HL-60 (cell line): ENCODE measurements at regions not wholly inside any gene's neighbourhood (a gene's known extent, or its start where the extent isn't known, plus 50 kb on each side); places are given as distances from the start of the nearest gene placed in this dataset.

Experiments used
- DNase-seq, 2 experiments: peaks; one replicate each; pipeline ENCODE4 v3.0.0-alpha.2; 2010 to 2020; ENCODE audit warnings: low read depth in 1 of 2, low spot score in 1 of 2
- H3K27ac ChIP-seq: fragments of 250-450 bp; sonication (Bioruptor Pico); replicated peaks from 2 replicates; pipeline ENCODE4 v1.5.1; 2020; ENCODE audit warnings: mild to moderate bottlenecking, moderate library complexity
- H3K27me3 ChIP-seq: fragments of 250-450 bp; sonication (Bioruptor Pico); 2 replicates; pipeline ENCODE4 v1.5.1; 2021; ENCODE audit warnings: mild to moderate bottlenecking, moderate library complexity; ENCODE audit not compliant: insufficient read depth, poor library complexity, severe bottlenecking
- H3K4me3 ChIP-seq: replicated peaks from 2 replicates; pipeline ENCODE4 v1.5.1; 2011; ENCODE audit warnings: mild to moderate bottlenecking, control low read depth, low read length; ENCODE audit not compliant: insufficient read depth
- GABPA ChIP-seq: IDR thresholded peaks from 2 replicates; pipeline ENCODE4 v1.6.1; 2012; ENCODE audit warnings: low read depth
- POLR2AphosphoS5 ChIP-seq: IDR thresholded peaks from 2 replicates; pipeline ENCODE4 v1.6.1; 2012; ENCODE audit warnings: low read depth
- SPI1 ChIP-seq: IDR thresholded peaks from 2 replicates; pipeline ENCODE4 v1.6.1; 2012; ENCODE audit warnings: low read depth, mild to moderate bottlenecking, borderline replicate concordance
- TF ChIP-seq, protein P1 (sequence below): IDR thresholded peaks from one replicate; pipeline ENCODE4 v1.5.1; 2011; ENCODE audit warnings: low read length, control low read depth, inconsistent platforms; ENCODE audit not compliant: insufficient read depth
- TF ChIP-seq, protein P2 (sequence below): IDR thresholded peaks from 2 replicates; pipeline ENCODE4 v1.6.1; 2012; ENCODE audit warnings: low read depth; ENCODE audit not compliant: insufficient replicate concordance

DNA sequence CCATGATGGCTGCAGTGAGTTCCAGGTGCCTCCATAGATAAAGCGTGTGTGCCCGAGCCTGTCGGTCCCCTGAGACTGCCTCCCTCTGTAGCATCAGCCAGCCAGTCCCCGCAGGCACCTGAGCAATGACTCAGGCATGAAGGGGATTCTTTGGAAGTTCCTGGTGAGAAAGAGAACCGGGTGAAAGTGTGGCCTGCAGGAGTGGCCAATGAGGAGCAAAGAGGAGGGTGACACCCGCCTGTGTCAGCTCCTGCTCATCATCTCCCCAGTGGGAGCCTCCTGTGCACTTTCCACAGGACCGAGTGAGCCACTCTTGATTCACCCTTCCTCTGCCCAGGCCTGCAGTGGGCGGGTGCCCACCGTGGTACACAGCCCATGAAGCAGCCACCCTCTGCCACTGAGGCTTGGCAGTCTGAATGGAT lies 71.2 kb upstream of the PTPN1 start:
- TF ChIP-seq, protein P1, sequence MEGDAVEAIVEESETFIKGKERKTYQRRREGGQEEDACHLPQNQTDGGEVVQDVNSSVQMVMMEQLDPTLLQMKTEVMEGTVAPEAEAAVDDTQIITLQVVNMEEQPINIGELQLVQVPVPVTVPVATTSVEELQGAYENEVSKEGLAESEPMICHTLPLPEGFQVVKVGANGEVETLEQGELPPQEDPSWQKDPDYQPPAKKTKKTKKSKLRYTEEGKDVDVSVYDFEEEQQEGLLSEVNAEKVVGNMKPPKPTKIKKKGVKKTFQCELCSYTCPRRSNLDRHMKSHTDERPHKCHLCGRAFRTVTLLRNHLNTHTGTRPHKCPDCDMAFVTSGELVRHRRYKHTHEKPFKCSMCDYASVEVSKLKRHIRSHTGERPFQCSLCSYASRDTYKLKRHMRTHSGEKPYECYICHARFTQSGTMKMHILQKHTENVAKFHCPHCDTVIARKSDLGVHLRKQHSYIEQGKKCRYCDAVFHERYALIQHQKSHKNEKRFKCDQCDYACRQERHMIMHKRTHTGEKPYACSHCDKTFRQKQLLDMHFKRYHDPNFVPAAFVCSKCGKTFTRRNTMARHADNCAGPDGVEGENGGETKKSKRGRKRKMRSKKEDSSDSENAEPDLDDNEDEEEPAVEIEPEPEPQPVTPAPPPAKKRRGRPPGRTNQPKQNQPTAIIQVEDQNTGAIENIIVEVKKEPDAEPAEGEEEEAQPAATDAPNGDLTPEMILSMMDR = no peak
- TF ChIP-seq SPI1 = no peak
- TF ChIP-seq GABPA = no peak
- no peak for TF ChIP-seq POLR2AphosphoS5
- TF ChIP-seq, protein P2, sequence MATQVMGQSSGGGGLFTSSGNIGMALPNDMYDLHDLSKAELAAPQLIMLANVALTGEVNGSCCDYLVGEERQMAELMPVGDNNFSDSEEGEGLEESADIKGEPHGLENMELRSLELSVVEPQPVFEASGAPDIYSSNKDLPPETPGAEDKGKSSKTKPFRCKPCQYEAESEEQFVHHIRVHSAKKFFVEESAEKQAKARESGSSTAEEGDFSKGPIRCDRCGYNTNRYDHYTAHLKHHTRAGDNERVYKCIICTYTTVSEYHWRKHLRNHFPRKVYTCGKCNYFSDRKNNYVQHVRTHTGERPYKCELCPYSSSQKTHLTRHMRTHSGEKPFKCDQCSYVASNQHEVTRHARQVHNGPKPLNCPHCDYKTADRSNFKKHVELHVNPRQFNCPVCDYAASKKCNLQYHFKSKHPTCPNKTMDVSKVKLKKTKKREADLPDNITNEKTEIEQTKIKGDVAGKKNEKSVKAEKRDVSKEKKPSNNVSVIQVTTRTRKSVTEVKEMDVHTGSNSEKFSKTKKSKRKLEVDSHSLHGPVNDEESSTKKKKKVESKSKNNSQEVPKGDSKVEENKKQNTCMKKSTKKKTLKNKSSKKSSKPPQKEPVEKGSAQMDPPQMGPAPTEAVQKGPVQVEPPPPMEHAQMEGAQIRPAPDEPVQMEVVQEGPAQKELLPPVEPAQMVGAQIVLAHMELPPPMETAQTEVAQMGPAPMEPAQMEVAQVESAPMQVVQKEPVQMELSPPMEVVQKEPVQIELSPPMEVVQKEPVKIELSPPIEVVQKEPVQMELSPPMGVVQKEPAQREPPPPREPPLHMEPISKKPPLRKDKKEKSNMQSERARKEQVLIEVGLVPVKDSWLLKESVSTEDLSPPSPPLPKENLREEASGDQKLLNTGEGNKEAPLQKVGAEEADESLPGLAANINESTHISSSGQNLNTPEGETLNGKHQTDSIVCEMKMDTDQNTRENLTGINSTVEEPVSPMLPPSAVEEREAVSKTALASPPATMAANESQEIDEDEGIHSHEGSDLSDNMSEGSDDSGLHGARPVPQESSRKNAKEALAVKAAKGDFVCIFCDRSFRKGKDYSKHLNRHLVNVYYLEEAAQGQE = no peak
- no peak overlapping the region for H3K4me3 ChIP-seq
- no peaks in the 10 kb centered on the region for H3K27me3 ChIP-seq
- no peak overlapping the region for H3K27ac ChIP-seq
- no peak for DNase-seq

DNA sequence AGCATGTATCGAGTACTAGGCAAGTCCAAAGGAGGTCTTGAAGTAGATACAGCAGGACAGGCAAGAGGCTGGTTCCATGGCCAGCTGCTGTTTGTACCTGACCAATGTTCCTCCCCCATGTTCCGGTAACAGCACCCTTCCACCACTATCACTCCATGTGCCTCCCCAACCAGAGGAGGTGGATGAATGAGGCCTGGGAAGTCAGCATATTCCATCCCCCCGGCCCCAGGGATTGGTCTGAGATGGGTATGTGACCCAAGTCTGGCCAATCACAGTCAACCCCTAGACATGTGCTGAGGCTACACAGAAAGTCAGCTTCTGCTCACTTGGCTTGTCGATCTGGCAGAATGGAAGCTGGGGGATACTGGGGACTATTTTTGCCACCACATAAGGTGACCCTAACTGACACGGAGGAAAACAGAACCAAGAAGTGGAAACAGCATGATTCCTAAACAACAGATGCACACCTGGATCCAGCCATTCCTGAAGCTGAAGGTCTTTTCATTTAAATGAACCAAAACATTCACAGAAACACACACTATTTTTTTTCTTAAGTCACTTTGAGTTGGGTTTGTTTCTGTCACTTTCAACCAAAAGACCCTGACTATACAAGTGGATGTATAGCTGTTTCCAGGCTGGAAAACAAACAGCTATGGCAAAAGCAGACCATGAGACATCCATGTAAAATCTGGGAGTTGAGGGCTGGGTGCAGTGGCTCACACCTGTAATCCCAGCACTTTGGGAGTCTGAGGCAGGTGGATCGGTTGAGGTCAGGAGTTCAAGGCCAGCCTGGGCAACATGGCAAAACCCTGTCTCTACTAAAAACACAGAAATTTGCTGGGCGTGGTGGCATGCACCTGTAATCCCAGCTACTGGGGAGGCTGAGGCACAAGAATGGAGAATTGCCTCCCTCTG lies 70.4 kb upstream of the PTPN1 start:
- H3K27me3 ChIP-seq = no peaks in the 10 kb centered on the region
- DNase-seq = no peak
- TF ChIP-seq, protein P2 = no peak
- TF ChIP-seq, protein P1 = no peak
- no peak for TF ChIP-seq POLR2AphosphoS5
- H3K27ac ChIP-seq = no peak overlapping the region
- no peak overlapping the region for H3K4me3 ChIP-seq

DNA sequence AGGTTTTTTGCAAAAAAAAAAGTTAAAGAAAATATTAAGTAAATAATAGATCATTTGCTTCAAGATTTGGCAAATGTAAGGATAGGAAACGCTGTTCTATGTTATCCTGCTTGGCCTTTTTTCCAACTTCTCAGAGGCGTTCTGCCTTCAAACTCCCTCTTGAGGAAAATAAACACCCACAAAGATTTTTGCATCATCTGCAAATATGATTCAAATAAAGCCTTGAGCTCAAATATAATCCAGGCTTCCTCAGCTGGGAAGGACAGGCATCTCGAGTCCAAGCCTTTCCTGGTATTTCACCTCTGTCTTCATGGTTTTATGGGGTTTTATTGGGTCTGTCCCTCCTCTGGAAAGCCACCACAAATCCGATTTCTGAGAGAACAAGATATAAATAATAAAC lies 67.7 kb upstream of the PTPN1 start:
- TF ChIP-seq, protein P2 = no peak
- no peak for TF ChIP-seq POLR2AphosphoS5
- TF ChIP-seq, protein P1 = no peak
- no peak for TF ChIP-seq GABPA
- no peak for TF ChIP-seq SPI1
- Histone ChIP-seq H3K4me3 (no peak overlapping the region), H3K27ac (no peak overlapping the region), H3K27me3 (no peaks in the 10 kb centered on the region)
- no peak for DNase-seq
